ENCODE measurements at regions not wholly inside any gene's neighbourhood (a gene's known extent, or its start where the extent isn't known, plus 50 kb on each side); places are given as distances from the start of the nearest gene placed in this dataset.
A peak's percentile ranks its signal among the peaks of the same experiment; 100 is the strongest.
"Not testable (repeated sequence)": the region's sequence is repeated elsewhere in the genome, so short reads cannot be mapped to it uniquely, and the experiment has no call there.

GRCh38 chr13:54449922-54450321, 1421.3 kb downstream of the OLFM4 start:
- H3K9me3 Mint-ChIP-seq = peaks cover 3 to 21% (median 4%) of the 10 kb centered on the region in 3 donors
- H3K4me3 Mint-ChIP-seq = no peak overlapping the region
- no peak overlapping the region for H3K27ac Mint-ChIP-seq
- H3K27me3 Mint-ChIP-seq = no peaks in the 10 kb centered on the region
- H3K4me1 Mint-ChIP-seq = no peaks in the 10 kb centered on the region
- peaks cover 4% of the 10 kb centered on the region for H3K36me3 Mint-ChIP-seq

- peaks cover 0 to 3% (median 0%) of the 10 kb centered on the region in 3 donors for H3K4me1 Mint-ChIP-seq
- H3K9me3 Mint-ChIP-seq = peaks cover 3 to 5% (median 4%) of the 10 kb centered on the region in 3 donors
- H3K36me3 Mint-ChIP-seq = no peaks in the 10 kb centered on the region
- no peak overlapping the region for H3K27ac Mint-ChIP-seq
- H3K27me3 Mint-ChIP-seq = no peaks in the 10 kb centered on the region
- H3K4me3 Mint-ChIP-seq = no peak overlapping the region
Measured at GRCh38 chr13:54484166-54484565, 1455.6 kb downstream of the OLFM4 start.

- Mint-ChIP-seq H3K27ac (no peak overlapping the region), H3K36me3 (no peaks in the 10 kb centered on the region), H3K4me1 (peaks cover 0 to 3% (median 0%) of the 10 kb centered on the region in 3 donors), H3K4me3 (no peak overlapping the region), H3K9me3 (peaks cover 3 to 7% (median 7%) of the 10 kb centered on the region in 3 donors), H3K27me3 (no peaks in the 10 kb centered on the region)
Measured at GRCh38 chr13:54486421-54487166, 1458.0 kb downstream of the OLFM4 start.

GRCh38 chr13:54489359-54489758, 1460.7 kb downstream of the OLFM4 start:
- no peak overlapping the region for H3K27ac Mint-ChIP-seq
- no peaks in the 10 kb centered on the region for H3K36me3 Mint-ChIP-seq
- H3K4me3 Mint-ChIP-seq = no peak overlapping the region
- H3K9me3 Mint-ChIP-seq = peaks cover 3 to 12% (median 5%) of the 10 kb centered on the region in 3 donors
- peaks cover 0 to 3% (median 0%) of the 10 kb centered on the region in 3 donors for H3K4me1 Mint-ChIP-seq
- no peaks in the 10 kb centered on the region for H3K27me3 Mint-ChIP-seq

GRCh38 chr13:54492995-54493394, 1464.4 kb downstream of the OLFM4 start:
- no peak overlapping the region for H3K27ac Mint-ChIP-seq
- H3K27me3 Mint-ChIP-seq = no peaks in the 10 kb centered on the region
- peaks cover 2 to 10% (median 8%) of the 10 kb centered on the region in 3 donors for H3K9me3 Mint-ChIP-seq
- H3K36me3 Mint-ChIP-seq = no peaks in the 10 kb centered on the region
- H3K4me1 Mint-ChIP-seq = no peaks in the 10 kb centered on the region
- no peak overlapping the region for H3K4me3 Mint-ChIP-seq

DNA sequence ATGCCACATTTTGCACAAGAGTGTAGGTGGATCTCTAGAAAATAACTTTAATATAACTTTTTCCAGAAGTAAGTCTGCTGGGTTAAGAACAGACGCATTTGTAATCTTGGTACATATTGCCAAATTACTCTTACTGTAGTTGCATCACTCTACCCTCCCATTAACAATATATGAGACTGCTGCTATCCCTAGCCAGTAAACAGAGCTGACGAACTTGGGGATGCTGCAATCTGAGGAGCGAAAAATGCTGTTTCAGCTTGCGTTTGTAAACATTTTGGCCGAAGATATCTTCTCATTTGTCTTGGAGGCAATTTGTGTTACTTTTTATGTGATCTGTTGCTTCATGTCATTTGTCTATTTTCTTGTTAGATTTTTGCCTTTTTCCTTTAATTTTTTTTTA, 1482.8 kb downstream of the OLFM4 start:
- H3K9me3 Mint-ChIP-seq = peaks cover 0 to 5% (median 2%) of the 10 kb centered on the region in 3 donors
- H3K4me3 Mint-ChIP-seq = no peak overlapping the region
- H3K27ac Mint-ChIP-seq = no peak overlapping the region
- no peaks in the 10 kb centered on the region for H3K36me3 Mint-ChIP-seq
- no peaks in the 10 kb centered on the region for H3K4me1 Mint-ChIP-seq
- H3K27me3 Mint-ChIP-seq = no peaks in the 10 kb centered on the region

DNA sequence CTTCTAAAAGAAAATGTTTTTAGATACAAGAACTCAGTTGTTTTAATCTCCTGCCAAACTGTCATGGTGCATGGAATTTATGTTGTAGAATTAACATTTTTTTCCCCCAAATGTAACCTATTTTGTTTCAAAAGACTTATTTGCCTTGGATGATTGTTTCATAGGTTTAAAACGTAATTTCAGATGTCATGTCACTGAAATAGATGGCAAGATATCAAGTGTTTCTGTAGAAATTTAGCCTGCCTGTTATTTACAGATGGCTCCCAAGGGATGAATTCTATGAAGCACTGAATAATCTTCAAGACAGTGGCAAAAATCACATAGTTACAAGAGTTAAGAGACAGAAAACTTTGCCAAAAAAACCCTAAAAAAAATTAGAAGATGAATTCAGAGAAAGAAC, 1484.6 kb downstream of the OLFM4 start:
- no peak overlapping the region for H3K4me3 Mint-ChIP-seq
- no peaks in the 10 kb centered on the region for H3K4me1 Mint-ChIP-seq
- no peak overlapping the region for H3K27ac Mint-ChIP-seq
- H3K36me3 Mint-ChIP-seq = no peaks in the 10 kb centered on the region
- H3K27me3 Mint-ChIP-seq = no peaks in the 10 kb centered on the region
- H3K9me3 Mint-ChIP-seq = peaks cover 0 to 5% (median 2%) of the 10 kb centered on the region in 3 donors

DNA sequence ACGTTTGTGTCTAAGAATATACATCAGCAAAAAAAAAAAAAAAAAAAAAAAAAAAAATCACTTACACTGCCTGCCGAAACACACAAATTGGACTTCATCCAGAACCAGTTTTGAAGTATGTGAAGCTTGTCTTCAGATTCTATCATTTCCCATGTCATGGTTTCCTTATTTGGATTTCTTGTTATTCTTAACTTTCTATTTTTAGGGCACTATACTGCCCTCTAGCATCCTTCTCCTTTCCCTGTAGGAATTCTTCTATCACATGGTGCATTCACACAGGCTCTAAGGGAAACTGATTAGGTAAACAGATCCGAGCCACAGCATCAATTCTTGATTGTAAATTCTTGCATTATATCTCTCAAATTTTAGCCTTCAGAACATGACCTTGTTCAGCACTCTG, 1507.5 kb downstream of the OLFM4 start:
- Mint-ChIP-seq H3K4me3 (peak overlapping the region in 1 of 4 donors; percentile 17), H3K27ac (no peak overlapping the region), H3K9me3 (peaks cover 0 to 10% (median 2%) of the 10 kb centered on the region in 3 donors), H3K27me3 (no peaks in the 10 kb centered on the region), H3K4me1 (no peaks in the 10 kb centered on the region), H3K36me3 (no peaks in the 10 kb centered on the region)

GRCh38 chr13:54563286-54563685, 1534.7 kb downstream of the OLFM4 start:
- peaks cover 0 to 2% (median 0%) of the 10 kb centered on the region in 3 donors for H3K9me3 Mint-ChIP-seq
- no peaks in the 10 kb centered on the region for H3K36me3 Mint-ChIP-seq
- H3K27ac Mint-ChIP-seq = no peak overlapping the region
- no peaks in the 10 kb centered on the region for H3K27me3 Mint-ChIP-seq
- H3K4me3 Mint-ChIP-seq = no peak overlapping the region
- H3K4me1 Mint-ChIP-seq = no peaks in the 10 kb centered on the region

GRCh38 chr13:54572037-54572436, 1543.4 kb downstream of the OLFM4 start:
- not testable (repeated sequence) for H3K36me3 Mint-ChIP-seq, H3K4me3 Mint-ChIP-seq, H3K27ac Mint-ChIP-seq, H3K27me3 Mint-ChIP-seq, H3K4me1 Mint-ChIP-seq
- H3K9me3 Mint-ChIP-seq = peaks cover 0 to 23% (median 4%) of the 10 kb centered on the region in 3 donors

DNA sequence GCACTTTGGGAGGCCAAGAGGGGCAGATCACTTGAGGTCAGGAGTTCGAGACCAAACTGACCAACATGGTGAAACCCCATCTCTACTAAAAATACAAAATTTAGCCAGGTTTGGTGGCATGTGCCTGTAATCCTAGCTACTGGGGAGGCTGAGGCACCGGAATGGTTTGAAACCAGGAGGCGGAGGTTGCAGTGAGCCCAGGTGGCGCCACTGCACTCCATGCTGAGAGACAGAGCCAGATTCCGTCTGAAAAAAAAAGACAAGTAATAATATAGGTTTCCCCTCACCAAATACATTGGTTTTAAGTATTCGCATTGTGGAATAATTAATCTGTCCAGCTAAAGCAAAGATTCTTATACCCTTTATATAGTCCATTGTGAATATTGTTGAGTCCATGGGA, 1544.6 kb downstream of the OLFM4 start:
- Mint-ChIP-seq H3K27me3 (no peaks in the 10 kb centered on the region), H3K4me1 (no peaks in the 10 kb centered on the region)

GRCh38 chr13:54574791-54575190, 1546.2 kb downstream of the OLFM4 start:
- Mint-ChIP-seq H3K27ac (no peak overlapping the region), H3K4me1 (no peaks in the 10 kb centered on the region), H3K9me3 (peaks cover 2 to 18% (median 4%) of the 10 kb centered on the region in 3 donors), H3K4me3 (no peak overlapping the region), H3K27me3 (no peaks in the 10 kb centered on the region), H3K36me3 (no peaks in the 10 kb centered on the region)

More for the DNA sequence above, 1544.6 kb downstream of the OLFM4 start:
- Mint-ChIP-seq H3K36me3 (peaks cover 1% of the 10 kb centered on the region), H3K27ac (no peak overlapping the region), H3K9me3 (peaks cover 4 to 23% (median 4%) of the 10 kb centered on the region in 3 donors), H3K4me3 (no peak overlapping the region)

- no peaks in the 10 kb centered on the region for H3K27me3 Mint-ChIP-seq
- H3K4me3 Mint-ChIP-seq = no peak overlapping the region
- peaks cover 0 to 3% (median 1%) of the 10 kb centered on the region in 3 donors for H3K9me3 Mint-ChIP-seq
- H3K36me3 Mint-ChIP-seq = peaks cover 1% of the 10 kb centered on the region
- H3K4me1 Mint-ChIP-seq = peaks cover 0 to 1% (median 0%) of the 10 kb centered on the region in 3 donors
- no peak overlapping the region for H3K27ac Mint-ChIP-seq
Measured at GRCh38 chr13:54591540-54591939, 1562.9 kb downstream of the OLFM4 start.

GRCh38 chr13:54592201-54592600, 1563.6 kb downstream of the OLFM4 start:
- H3K27ac Mint-ChIP-seq = no peak overlapping the region
- no peaks in the 10 kb centered on the region for H3K27me3 Mint-ChIP-seq
- peak overlapping the region in 1 of 4 donors; percentile 80 for H3K4me3 Mint-ChIP-seq
- H3K36me3 Mint-ChIP-seq = peaks cover 1% of the 10 kb centered on the region
- no peaks in the 10 kb centered on the region for H3K4me1 Mint-ChIP-seq
- H3K9me3 Mint-ChIP-seq = peaks cover 0 to 3% (median 1%) of the 10 kb centered on the region in 3 donors

DNA sequence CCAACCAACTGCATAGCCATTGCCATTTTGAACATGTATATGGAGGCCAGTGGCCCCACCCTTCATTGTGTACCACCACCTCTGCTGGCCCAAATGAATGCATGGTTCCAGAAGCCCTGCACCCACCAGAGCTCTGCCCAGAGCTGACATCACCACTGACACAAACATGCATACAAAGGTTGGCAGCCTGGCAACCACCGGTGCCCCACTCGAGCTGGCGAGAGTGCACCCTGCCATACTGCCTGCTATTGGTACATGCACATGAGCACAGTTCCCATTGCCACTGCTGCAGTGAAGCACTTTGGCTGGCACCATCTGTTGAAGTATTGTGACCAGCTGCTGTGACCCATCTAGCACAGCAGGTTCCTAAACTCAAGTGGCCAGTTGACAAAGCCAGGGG, 1564.9 kb downstream of the OLFM4 start:
- H3K4me1 Mint-ChIP-seq = no peaks in the 10 kb centered on the region
- H3K36me3 Mint-ChIP-seq = peaks cover 1% of the 10 kb centered on the region
- no peaks in the 10 kb centered on the region for H3K27me3 Mint-ChIP-seq
- no peak overlapping the region for H3K4me3 Mint-ChIP-seq
- H3K27ac Mint-ChIP-seq = no peak overlapping the region
- H3K9me3 Mint-ChIP-seq = peaks cover 1 to 5% (median 3%) of the 10 kb centered on the region in 3 donors

GRCh38 chr13:54597540-54598088, 1569.0 kb downstream of the OLFM4 start:
- Mint-ChIP-seq H3K27ac (no peak overlapping the region), H3K9me3 (peaks cover 0 to 5% (median 3%) of the 10 kb centered on the region in 3 donors), H3K36me3 (peaks cover 1% of the 10 kb centered on the region), H3K4me1 (no peaks in the 10 kb centered on the region), H3K4me3 (no peak overlapping the region), H3K27me3 (no peaks in the 10 kb centered on the region)

All from IgD-negative memory B cell (primary cell).